ENCODE measurements at regions not wholly inside any gene's neighbourhood (a gene's known extent, or its start where the extent isn't known, plus 50 kb on each side); places are given as distances from the start of the nearest gene placed in this dataset.

- BruUV-seq (replicated peaks) = no TSS peak
- CTCF ChIA-PET = no interaction called here
- Histone ChIP-seq H3K4me3 (replicated peaks in 1 of 2; ENCODE audit: low read depth in 1 of 2, low read length in 2 of 2) (no peak overlapping the region), H3K79me2 (ENCODE audit: insufficient read depth, low read length) (no peaks in the 10 kb centered on the region), H3K27ac (ENCODE audit: low read depth, low read length) (no peak overlapping the region), H3K27me3 (ENCODE audit: insufficient read depth, low read length) (peaks cover 21% of the 10 kb centered on the region; the same call in 1 of the 2 replicates), H3K9me2 (ENCODE audit: insufficient read depth) (no peaks in the 10 kb centered on the region), H2AFZ (ENCODE audit: low read depth, low read length, poor library complexity, severe bottlenecking) (no peak overlapping the region), H3K4me1 (ENCODE audit: control insufficient read depth in 1 of 2, insufficient read depth in 2 of 2, low read length in 2 of 2) (no peaks in the 10 kb centered on the region), H4K20me1 (ENCODE audit: insufficient read depth) (no peaks in the 10 kb centered on the region), H3K4me2 (ENCODE audit: low read length) (no peak overlapping the region), H3K36me3 (ENCODE audit: control insufficient read depth in 1 of 2, insufficient read depth in 2 of 2, low read length in 2 of 2) (no peaks in the 10 kb centered on the region), H3K9me3 (ENCODE audit: control insufficient read depth in 1 of 2, insufficient read depth in 1 of 2, low read depth in 1 of 2, low read length in 2 of 2) (no peaks in the 10 kb centered on the region), H3K9ac (ENCODE audit: low read length) (no peak overlapping the region)
- RAD21 ChIA-PET (ENCODE audit: low non-redundant PET in 1 of 2, low total read pairs in 2 of 2, uncharacterized antibody in 2 of 2, unreplicated experiment in 2 of 2) = no interaction called here
- intact Hi-C loops (cut with micrococcal nuclease) = no loop called here
- POLR2A ChIA-PET = no interaction called here
- no peak for DNase-seq (ENCODE audit: low read depth, low spot score)
- TF ChIP-seq EGR1 (IDR thresholded peaks at IDR 0.05; ENCODE audit: low read depth) (no peak), TCF7L2 (IDR thresholded peaks at IDR 0.05; ENCODE audit: borderline replicate concordance, extremely low read depth, insufficient read depth, insufficient read length) (no peak), SRF (IDR thresholded peaks at IDR 0.05; ENCODE audit: low read depth) (no peak), EZH2phosphoT487 (IDR thresholded peaks at IDR 0.05; ENCODE audit: borderline replicate concordance) (no peak), YY1 (IDR thresholded peaks at IDR 0.05; ENCODE audit: extremely low read depth, insufficient replicate concordance, low read depth, low read length) (no peak), ZBTB33 (IDR thresholded peaks at IDR 0.05; ENCODE audit: extremely low read depth, insufficient replicate concordance, low read length) (no peak)
- ATAC-seq = no peak
These were observed 194.6 kb downstream of the INSC start for GRCh38 chr11:15309296-15309695.

- H3K79me2 ChIP-seq (ENCODE audit: insufficient read depth, low read length) = no peaks in the 10 kb centered on the region
- POLR2A ChIA-PET = no interaction called here
- ATAC-seq = no peak
- no peak overlapping the region for H3K27ac ChIP-seq (ENCODE audit: low read depth, low read length)
- BruUV-seq (replicated peaks) = no TSS peak
- no peaks in the 10 kb centered on the region for H3K9me2 ChIP-seq (ENCODE audit: insufficient read depth)
- CTCF ChIA-PET = no interaction called here
- H2AFZ ChIP-seq (ENCODE audit: low read depth, low read length, poor library complexity, severe bottlenecking) = no peak overlapping the region
- intact Hi-C loops (cut with micrococcal nuclease) = no loop called here
- RAD21 ChIA-PET (ENCODE audit: low non-redundant PET in 1 of 2, low total read pairs in 2 of 2, uncharacterized antibody in 2 of 2, unreplicated experiment in 2 of 2) = no interaction called here
- no peaks in the 10 kb centered on the region for H4K20me1 ChIP-seq (ENCODE audit: insufficient read depth)
- H3K4me2 ChIP-seq (ENCODE audit: low read length) = no peak overlapping the region
- H3K9me3 ChIP-seq (ENCODE audit: control insufficient read depth in 1 of 2, insufficient read depth in 1 of 2, low read depth in 1 of 2, low read length in 2 of 2) = no peaks in the 10 kb centered on the region
- TF ChIP-seq ZNF274 (IDR thresholded peaks at IDR 0.05; ENCODE audit: low read depth, low read length) (no peak), POLR2AphosphoS5 (IDR thresholded peaks at IDR 0.05; ENCODE audit: low read depth, low read length) (no peak), ELF1 (IDR thresholded peaks at IDR 0.05; ENCODE audit: borderline replicate concordance, low read depth) (no peak), EZH2 (IDR thresholded peaks at IDR 0.05) (no peak), FOSL1 (IDR thresholded peaks at IDR 0.05; ENCODE audit: low read depth) (no peak), EGR1 (IDR thresholded peaks at IDR 0.05; ENCODE audit: low read depth) (no peak), YY1 (IDR thresholded peaks at IDR 0.05; ENCODE audit: extremely low read depth, insufficient replicate concordance, low read depth, low read length) (no peak), JUND (IDR thresholded peaks at IDR 0.05) (no peak)
- no peak overlapping the region for H3K4me3 ChIP-seq (replicated peaks in 1 of 2; ENCODE audit: low read depth in 1 of 2, low read length in 2 of 2)
- no peak for DNase-seq (ENCODE audit: low read depth, low spot score)
- H3K27me3 ChIP-seq (ENCODE audit: insufficient read depth, low read length) = 0 out of 2 replicates have a peak, but pooled peaks cover 6% of the 10 kb centered on the region
- no peaks in the 10 kb centered on the region for H3K4me1 ChIP-seq (ENCODE audit: control insufficient read depth in 1 of 2, insufficient read depth in 2 of 2, low read length in 2 of 2)
- H3K9ac ChIP-seq (ENCODE audit: low read length) = no peak overlapping the region
- no peaks in the 10 kb centered on the region for H3K36me3 ChIP-seq (ENCODE audit: control insufficient read depth in 1 of 2, insufficient read depth in 2 of 2, low read length in 2 of 2)
These were observed 199.1 kb downstream of the INSC start for GRCh38 chr11:15313862-15314261.

All from HCT116 (cell line).